Fibroblast of pulmonary artery (primary cell): ENCODE measurements at regions not wholly inside any gene's neighbourhood (a gene's known extent, or its start where the extent isn't known, plus 50 kb on each side); places are given as distances from the start of the nearest gene placed in this dataset.
"Not testable (repeated sequence)": the region's sequence is repeated elsewhere in the genome, so short reads cannot be mapped to it uniquely, and the experiment has no call there.

ENCODE experiments used
- DNase-seq: peaks from one replicate; pipeline ENCODE4 v3.0.0-alpha.2; 2010; ENCODE audit warnings: low read depth
- H3K4me3 ChIP-seq: replicated peaks from 2 replicates; pipeline ENCODE4 v1.5.1; 2011; ENCODE audit warnings: low read depth, mild to moderate bottlenecking, control low read depth, low read length, moderate library complexity
- CTCF ChIP-seq: IDR thresholded peaks from 2 replicates; pipeline ENCODE4 v1.5.1; 2011; ENCODE audit warnings: mild to moderate bottlenecking, control low read depth, low read length, inconsistent platforms; ENCODE audit errors: missing control alignments

- DNase-seq: no peak
- no peak for TF ChIP-seq CTCF
- no peak overlapping the region for H3K4me3 ChIP-seq
These were observed 853.6 kb downstream of the KCNA4 start for GRCh38 chr11:29163231-29163630.

GRCh38 chr11:29162491-29162890, 854.3 kb downstream of the KCNA4 start:
- peak; percentile 71 for DNase-seq
- no peak overlapping the region for H3K4me3 ChIP-seq
- TF ChIP-seq CTCF: no peak

- no peak overlapping the region for H3K4me3 ChIP-seq
- DNase-seq: peak; percentile 36
- TF ChIP-seq CTCF: no peak
These were observed 855.6 kb downstream of the KCNA4 start for GRCh38 chr11:29161191-29161590.

DNA sequence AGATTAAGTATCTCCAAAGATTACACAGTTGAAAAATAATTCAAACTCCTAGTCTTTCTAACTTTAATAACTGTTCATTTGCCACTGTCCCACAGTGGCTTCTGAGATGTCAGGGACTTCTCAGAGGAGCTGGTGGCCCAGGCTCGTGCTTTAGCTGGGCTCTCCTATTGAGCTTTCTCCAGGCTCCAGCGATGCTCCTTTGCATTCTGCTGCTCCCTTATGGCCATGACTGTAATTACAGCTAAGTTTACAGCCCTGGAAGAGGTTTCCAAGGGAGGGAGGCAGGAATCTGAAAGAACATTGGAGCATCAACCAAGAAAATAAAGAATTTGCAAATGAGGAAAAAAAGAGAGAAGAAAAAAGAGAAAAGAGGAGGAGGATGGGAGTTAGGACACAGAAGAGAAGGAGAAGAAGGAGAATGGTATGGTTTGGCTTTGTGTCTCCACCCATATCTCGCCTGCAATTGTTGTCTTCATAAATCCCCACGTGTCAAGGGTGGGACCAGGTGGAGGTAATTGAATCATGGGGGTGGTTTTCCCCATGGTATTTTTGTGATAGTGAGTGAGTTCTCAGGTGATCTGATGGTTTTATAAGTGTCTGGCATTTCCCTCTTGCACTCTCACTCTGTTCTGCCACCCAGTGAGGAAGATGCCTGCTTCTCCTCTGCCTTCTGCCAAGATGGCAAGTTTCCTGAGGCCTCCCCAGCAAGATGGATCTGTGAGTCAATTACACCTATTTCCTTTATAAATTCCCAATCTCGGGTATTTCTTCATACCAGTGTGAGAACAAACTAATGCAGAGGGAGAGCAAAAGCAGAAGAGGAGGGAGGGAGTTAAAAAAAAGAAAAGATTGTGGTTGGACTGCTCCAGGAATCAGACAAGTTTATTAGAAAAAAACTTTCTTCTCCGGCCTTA, 857.0 kb downstream of the KCNA4 start:
- TF ChIP-seq CTCF: peak; percentile 80
- H3K4me3 ChIP-seq: no peak overlapping the region
- DNase-seq: peak; percentile 86

GRCh38 chr11:29153078-29153477, 863.8 kb downstream of the KCNA4 start:
- H3K4me3 ChIP-seq: no peak overlapping the region
- TF ChIP-seq CTCF: no peak
- no peak for DNase-seq

DNA sequence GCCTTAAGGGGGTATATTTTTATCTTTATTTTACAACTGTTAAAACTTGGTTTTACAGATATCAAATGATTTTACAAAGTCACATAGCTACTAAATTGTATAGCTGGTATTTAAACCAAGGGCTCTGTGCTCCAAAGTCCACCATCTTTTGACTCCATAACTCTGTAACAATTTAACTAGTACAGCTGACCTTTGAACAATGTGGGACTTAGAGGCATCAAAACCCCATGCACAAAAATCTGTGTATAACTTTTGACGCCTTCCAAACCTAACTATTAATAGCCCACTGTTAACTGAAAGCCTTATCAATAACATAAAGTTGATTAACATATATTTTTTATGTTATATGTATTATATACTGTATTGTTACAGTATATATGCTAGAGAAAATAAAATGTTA, 874.3 kb downstream of the KCNA4 start:
- not testable (repeated sequence) for H3K4me3 ChIP-seq, DNase-seq

- no peak for TF ChIP-seq CTCF
- H3K4me3 ChIP-seq: no peak overlapping the region
- DNase-seq: peak; percentile 25
These were observed 881.3 kb downstream of the KCNA4 start for GRCh38 chr11:29135504-29135903.
